GM19463 (cell line): ENCODE measurements at regions not wholly inside any gene's neighbourhood (a gene's known extent, or its start where the extent isn't known, plus 50 kb on each side); places are given as distances from the start of the nearest gene placed in this dataset.
"Not testable (repeated sequence)": the region's sequence is repeated elsewhere in the genome, so short reads cannot be mapped to it uniquely, and the experiment has no call there.

Experiments
- ATAC-seq: cut with Tn5 transposase; IDR thresholded peaks from one replicate; pipeline ENCODE4 v1.9.1; 2021; ENCODE audit warnings: mild to moderate bottlenecking, moderate library complexity; ENCODE audit not compliant: unreplicated experiment

GRCh38 chr10:124190476-124190875, 97.1 kb upstream of the CHST15 start:
- ATAC-seq, result not testable (repeated sequence)

GRCh38 chr10:124186956-124187355, 93.6 kb upstream of the CHST15 start:
- no peak for ATAC-seq

- no peak for ATAC-seq
Observed at GRCh38 chr10:124185084-124185483, 91.7 kb upstream of the CHST15 start.

GRCh38 chr10:124184208-124184830, 90.9 kb upstream of the CHST15 start:
- ATAC-seq, result no peak

- ATAC-seq, result no peak
Observed at GRCh38 chr10:124183617-124184016, 90.2 kb upstream of the CHST15 start.

- ATAC-seq, result no peak
Observed at GRCh38 chr10:124182088-124182541, 88.7 kb upstream of the CHST15 start.

- no peak for ATAC-seq
Observed at GRCh38 chr10:124181656-124182055, 88.3 kb upstream of the CHST15 start.

GRCh38 chr10:124180947-124181549, 87.7 kb upstream of the CHST15 start:
- ATAC-seq, result no peak

- ATAC-seq, result no peak
Observed at GRCh38 chr10:124180044-124180745, 86.8 kb upstream of the CHST15 start.

GRCh38 chr10:124179308-124180043, 86.1 kb upstream of the CHST15 start:
- no peak for ATAC-seq

GRCh38 chr10:124177180-124177518, 83.8 kb upstream of the CHST15 start:
- no peak for ATAC-seq

- no peak for ATAC-seq
Observed at GRCh38 chr10:124176349-124177179, 83.2 kb upstream of the CHST15 start.

- no peak for ATAC-seq
Observed at GRCh38 chr10:124175701-124176348, 82.4 kb upstream of the CHST15 start.

- no peak for ATAC-seq
Observed at GRCh38 chr10:124174673-124175645, 81.6 kb upstream of the CHST15 start.

- ATAC-seq, result no peak
Observed at GRCh38 chr10:124174071-124174566, 80.7 kb upstream of the CHST15 start.

- no peak for ATAC-seq
Observed at GRCh38 chr10:124173298-124173900, 80.0 kb upstream of the CHST15 start.

GRCh38 chr10:124172181-124172916, 79.0 kb upstream of the CHST15 start:
- ATAC-seq, result no peak

- no peak for ATAC-seq
Observed at GRCh38 chr10:124171561-124171960, 78.2 kb upstream of the CHST15 start.
